ENCODE measurements at regions not wholly inside any gene's neighbourhood (a gene's known extent, or its start where the extent isn't known, plus 50 kb on each side); places are given as distances from the start of the nearest gene placed in this dataset.
"Not testable (repeated sequence)": the region's sequence is repeated elsewhere in the genome, so short reads cannot be mapped to it uniquely, and the experiment has no call there.

- no peak for DNase-seq (ENCODE audit: low spot score)
- no peak for TF ChIP-seq CTCF (conservative IDR thresholded peaks at IDR 0.05; ENCODE audit: low read depth)
- no peak overlapping the region for H3K27ac ChIP-seq
Measured at GRCh38 chr1:232574889-232575762, 54.8 kb downstream of the SIPA1L2 start.

GRCh38 chr1:232574077-232574476 is 55.9 kb downstream of the SIPA1L2 start:
- ChIA-PET CTCF (no interaction called here), POLR2A (ENCODE audit: low non-redundant PET) (no interaction called here)
- TF ChIP-seq CTCF (conservative IDR thresholded peaks at IDR 0.05; ENCODE audit: low read depth) = no peak
- H3K27ac ChIP-seq = no peak overlapping the region
- DNase-seq (ENCODE audit: low spot score) = no peak

More at GRCh38 chr1:232574889-232575762, 54.8 kb downstream of the SIPA1L2 start:
- CTCF ChIA-PET = no interaction called here
- POLR2A ChIA-PET (ENCODE audit: low non-redundant PET) = no interaction called here

- DNase-seq (ENCODE audit: low spot score) = no peak
- CTCF ChIA-PET = interaction anchor here (0.6 kb wide), 1 partner anchor 426 kb away, joined by 5 read pairs; no protein-coding TSS in a partner anchor
- no peak for TF ChIP-seq CTCF (conservative IDR thresholded peaks at IDR 0.05; ENCODE audit: low read depth)
- POLR2A ChIA-PET (ENCODE audit: low non-redundant PET) = no interaction called here
- no peak overlapping the region for H3K27ac ChIP-seq
Measured at GRCh38 chr1:232571523-232571922, 58.4 kb downstream of the SIPA1L2 start.

- DNase-seq (ENCODE audit: low spot score) = no peak
- POLR2A ChIA-PET (ENCODE audit: low non-redundant PET) = no interaction called here
- CTCF ChIA-PET = no interaction called here
- H3K27ac ChIP-seq = no peak overlapping the region
- TF ChIP-seq CTCF (conservative IDR thresholded peaks at IDR 0.05; ENCODE audit: low read depth) = no peak
Measured at GRCh38 chr1:232570007-232570406, 59.9 kb downstream of the SIPA1L2 start.

GRCh38 chr1:232569554-232569921 is 60.4 kb downstream of the SIPA1L2 start:
- CTCF ChIA-PET = not testable (repeated sequence)

GRCh38 chr1:232568906-232569553 is 60.9 kb downstream of the SIPA1L2 start:
- ChIA-PET POLR2A (ENCODE audit: low non-redundant PET) (no interaction called here), CTCF (no interaction called here)
- TF ChIP-seq CTCF (conservative IDR thresholded peaks at IDR 0.05; ENCODE audit: low read depth) = no peak
- H3K27ac ChIP-seq = no peak overlapping the region
- DNase-seq (ENCODE audit: low spot score) = no peak

More at GRCh38 chr1:232569554-232569921, 60.4 kb downstream of the SIPA1L2 start:
- H3K27ac ChIP-seq; POLR2A ChIA-PET (ENCODE audit: low non-redundant PET); DNase-seq (ENCODE audit: low spot score): not testable (repeated sequence)

- TF ChIP-seq CTCF (conservative IDR thresholded peaks at IDR 0.05; ENCODE audit: low read depth) = no peak
- DNase-seq (ENCODE audit: low spot score) = no peak
- ChIA-PET POLR2A (ENCODE audit: low non-redundant PET) (no interaction called here), CTCF (no interaction called here)
- no peak overlapping the region for H3K27ac ChIP-seq
Measured at GRCh38 chr1:232568331-232568852, 61.5 kb downstream of the SIPA1L2 start.
